Brain microvascular endothelial cell (primary cell): ENCODE measurements at regions not wholly inside any gene's neighbourhood (a gene's known extent, or its start where the extent isn't known, plus 50 kb on each side); places are given as distances from the start of the nearest gene placed in this dataset.

ENCODE experiments used
- DNase-seq: peaks from one replicate; pipeline ENCODE4 v3.0.0-alpha.2; 2020
- H3K27ac ChIP-seq: fragments of 250-450 bp; sonication (Bioruptor Pico); 2 replicates; pipeline ENCODE4 v1.5.1; 2020; ENCODE audit warnings: mild to moderate bottlenecking, moderate library complexity
- H3K27me3 ChIP-seq: fragments of 250-450 bp; sonication (Bioruptor Pico); replicated peaks from 2 replicates; pipeline ENCODE4 v1.5.1; 2020; ENCODE audit warnings: mild to moderate bottlenecking
- H3K36me3 ChIP-seq: fragments of 250-450 bp; sonication (Bioruptor Pico); replicated peaks from 2 replicates; pipeline ENCODE4 v1.5.1; 2020; ENCODE audit warnings: mild to moderate bottlenecking
- H3K4me3 ChIP-seq: 2 replicates; pipeline ENCODE4 v1.5.1; 2011; ENCODE audit warnings: low read depth, mild to moderate bottlenecking, control low read depth, low read length, moderate library complexity
- CTCF ChIP-seq: IDR thresholded peaks from 2 replicates; pipeline ENCODE4 v1.5.1; 2011; ENCODE audit warnings: low read depth, mild to moderate bottlenecking, moderate library complexity, low read length, control low read depth, inconsistent platforms; ENCODE audit errors: missing control alignments
- in situ Hi-C: cut with HindIII; loops from 2 replicates; pipeline ENCODE4 v1.10.0; 2017; ENCODE audit warnings: low sequenced_read_pairs, low pct_ligation_motif_present

GRCh38 chr18:78611201-78611800 lies 368.3 kb upstream of the SALL3 start:
- no peak for DNase-seq
- TF ChIP-seq CTCF, result no peak
- Histone ChIP-seq H3K27me3 (no peaks in the 10 kb centered on the region), H3K4me3 (no peak overlapping the region), H3K36me3 (no peaks in the 10 kb centered on the region), H3K27ac (no peak overlapping the region)
- in situ Hi-C loops, result no loop called here

GRCh38 chr18:78611869-78612268 lies 367.7 kb upstream of the SALL3 start:
- no peaks in the 10 kb centered on the region for H3K36me3 ChIP-seq
- no peak overlapping the region for H3K27ac ChIP-seq
- no peak overlapping the region for H3K4me3 ChIP-seq
- in situ Hi-C loops, result no loop called here
- no peak for TF ChIP-seq CTCF
- no peaks in the 10 kb centered on the region for H3K27me3 ChIP-seq
- DNase-seq, result no peak

- no peak for TF ChIP-seq CTCF
- in situ Hi-C loops, result no loop called here
- Histone ChIP-seq H3K27me3 (no peaks in the 10 kb centered on the region), H3K27ac (no peak overlapping the region), H3K36me3 (no peaks in the 10 kb centered on the region), H3K4me3 (no peak overlapping the region)
- DNase-seq, result no peak
These were observed 367.3 kb upstream of the SALL3 start for GRCh38 chr18:78612318-78612717.

- Histone ChIP-seq H3K36me3 (no peaks in the 10 kb centered on the region), H3K27ac (no peak overlapping the region), H3K27me3 (no peaks in the 10 kb centered on the region), H3K4me3 (no peak overlapping the region)
- no peak for TF ChIP-seq CTCF
- DNase-seq, result no peak
- in situ Hi-C loops, result no loop called here
These were observed 366.8 kb upstream of the SALL3 start for GRCh38 chr18:78612801-78613200.

- Histone ChIP-seq H3K27ac (no peak overlapping the region), H3K36me3 (no peaks in the 10 kb centered on the region), H3K4me3 (no peak overlapping the region), H3K27me3 (no peaks in the 10 kb centered on the region)
- DNase-seq, result no peak
- in situ Hi-C loops, result no loop called here
- TF ChIP-seq CTCF, result no peak
These were observed 360.9 kb upstream of the SALL3 start for GRCh38 chr18:78618726-78619125.

- TF ChIP-seq CTCF, result no peak
- no peak overlapping the region for H3K4me3 ChIP-seq
- no peak for DNase-seq
- in situ Hi-C loops, result no loop called here
- H3K27ac ChIP-seq, result no peak overlapping the region
- H3K36me3 ChIP-seq, result no peaks in the 10 kb centered on the region
- no peaks in the 10 kb centered on the region for H3K27me3 ChIP-seq
These were observed 359.8 kb upstream of the SALL3 start for GRCh38 chr18:78619854-78620253.
